ENCODE measurements at regions not wholly inside any gene's neighbourhood (a gene's known extent, or its start where the extent isn't known, plus 50 kb on each side); places are given as distances from the start of the nearest gene placed in this dataset.

GRCh38 chr4:188417181-188417580, 277.9 kb downstream of the TRIML1 start:
- no peak for DNase-seq (ENCODE audit: low read depth)
- no peak for TF ChIP-seq CTCF (conservative IDR thresholded peaks at IDR 0.05; ENCODE audit: control insufficient read depth, insufficient read depth, low read depth, low read length)

GRCh38 chr4:188423039-188423438, 283.8 kb downstream of the TRIML1 start:
- no peak for TF ChIP-seq CTCF (conservative IDR thresholded peaks at IDR 0.05; ENCODE audit: control insufficient read depth, insufficient read depth, low read depth, low read length)
- no peak overlapping the region for H3K4me3 ChIP-seq (ENCODE audit: control insufficient read depth, low read depth, low read length)
- DNase-seq (ENCODE audit: low read depth) = no peak

More at GRCh38 chr4:188417181-188417580, 277.9 kb downstream of the TRIML1 start:
- H3K4me3 ChIP-seq (ENCODE audit: control insufficient read depth, low read depth, low read length) = no peak overlapping the region

- no peak overlapping the region for H3K4me3 ChIP-seq (ENCODE audit: control insufficient read depth, low read depth, low read length)
- DNase-seq (ENCODE audit: low read depth) = no peak
Measured at GRCh38 chr4:188428935-188429334, 289.7 kb downstream of the TRIML1 start.

GRCh38 chr4:188429965-188430364, 290.7 kb downstream of the TRIML1 start:
- no peak for TF ChIP-seq CTCF (conservative IDR thresholded peaks at IDR 0.05; ENCODE audit: control insufficient read depth, insufficient read depth, low read depth, low read length)
- DNase-seq (ENCODE audit: low read depth) = no peak

More at GRCh38 chr4:188428935-188429334, 289.7 kb downstream of the TRIML1 start:
- TF ChIP-seq CTCF (conservative IDR thresholded peaks at IDR 0.05; ENCODE audit: control insufficient read depth, insufficient read depth, low read depth, low read length) = no peak

GRCh38 chr4:188430384-188430783, 291.1 kb downstream of the TRIML1 start:
- TF ChIP-seq CTCF (conservative IDR thresholded peaks at IDR 0.05; ENCODE audit: control insufficient read depth, insufficient read depth, low read depth, low read length) = no peak

More at GRCh38 chr4:188429965-188430364, 290.7 kb downstream of the TRIML1 start:
- no peak overlapping the region for H3K4me3 ChIP-seq (ENCODE audit: control insufficient read depth, low read depth, low read length)

GRCh38 chr4:188432328-188432727, 293.1 kb downstream of the TRIML1 start:
- no peak for DNase-seq (ENCODE audit: low read depth)
- no peak for TF ChIP-seq CTCF (conservative IDR thresholded peaks at IDR 0.05; ENCODE audit: control insufficient read depth, insufficient read depth, low read depth, low read length)

More at GRCh38 chr4:188430384-188430783, 291.1 kb downstream of the TRIML1 start:
- DNase-seq (ENCODE audit: low read depth) = no peak
- H3K4me3 ChIP-seq (ENCODE audit: control insufficient read depth, low read depth, low read length) = no peak overlapping the region

More at GRCh38 chr4:188432328-188432727, 293.1 kb downstream of the TRIML1 start:
- no peak overlapping the region for H3K4me3 ChIP-seq (ENCODE audit: control insufficient read depth, low read depth, low read length)
